Esophagus squamous epithelium (tissue), 4 donors: ENCODE measurements at regions not wholly inside any gene's neighbourhood (a gene's known extent, or its start where the extent isn't known, plus 50 kb on each side); places are given as distances from the start of the nearest gene placed in this dataset.

ENCODE experiments used
- CTCF ChIP-seq, 6 experiments: fragments of 450-650 bp in 4 of 6; fragments of 200-600 bp in 2 of 6; sonication (generic) in 2 of 6; IDR thresholded peaks; one replicate each; pipeline ENCODE4 v1.5.1; 2016 to 2019; ENCODE audit warnings: antibody characterized with exemption in 6 of 6, mild to moderate bottlenecking in 4 of 6, moderate library complexity in 4 of 6
- POLR2A ChIP-seq, 4 donors: fragments of 450-650 bp; IDR thresholded peaks; one replicate each; pipeline ENCODE4 v1.6.1; 2017; ENCODE audit warnings: antibody characterized with exemption in 4 of 4, mild to moderate bottlenecking in 4 of 4, moderate library complexity in 3 of 4

GRCh38 chr4:154044108-154044531 lies 255.2 kb upstream of the SFRP2 start:
- TF ChIP-seq CTCF (IDR thresholded peaks at IDR 0.05) (no peak), POLR2A (IDR thresholded peaks at IDR 0.05) (no peak)
